ENCODE measurements at regions not wholly inside any gene's neighbourhood (a gene's known extent, or its start where the extent isn't known, plus 50 kb on each side); places are given as distances from the start of the nearest gene placed in this dataset.

DNA sequence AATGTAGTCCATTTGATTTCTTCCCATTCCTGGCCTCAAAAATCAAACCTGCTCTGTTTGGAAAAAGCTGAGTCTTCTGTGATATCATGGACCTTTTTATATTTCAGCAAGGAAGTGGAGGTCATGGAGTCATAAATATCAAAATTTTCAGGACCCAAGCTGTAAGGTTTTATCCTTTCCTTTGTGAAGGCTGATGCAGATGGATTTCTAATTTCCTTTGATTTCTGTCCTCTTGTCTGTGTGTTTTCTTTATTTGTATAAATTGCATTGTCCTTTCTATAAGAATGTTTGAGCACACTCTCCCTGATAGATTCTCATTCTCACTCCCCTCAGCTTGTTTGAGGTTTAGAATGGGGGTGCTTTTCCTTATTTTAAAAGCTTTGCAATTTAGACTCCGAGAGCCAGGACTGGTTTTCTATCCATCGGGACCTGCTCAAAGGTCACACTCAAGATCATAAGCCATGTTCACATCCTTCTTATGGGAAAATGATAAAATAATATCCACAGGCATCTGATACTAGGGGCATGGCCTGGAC lies 127.4 kb upstream of the TMEM161B start:
- no peak for TF ChIP-seq CTCF (conservative IDR thresholded peaks at IDR 0.05; ENCODE audit: low read depth, low read length)
- DNase-seq (ENCODE audit: low read depth) = no peak
- H3K4me3 ChIP-seq (ENCODE audit: low read length) = no peak overlapping the region

GRCh38 chr5:88395264-88395663 lies 126.6 kb upstream of the TMEM161B start:
- no peak for TF ChIP-seq CTCF (conservative IDR thresholded peaks at IDR 0.05; ENCODE audit: low read depth, low read length)
- H3K4me3 ChIP-seq (ENCODE audit: low read length) = no peak overlapping the region
- DNase-seq (ENCODE audit: low read depth) = no peak

GRCh38 chr5:88394536-88395175 lies 126.0 kb upstream of the TMEM161B start:
- no peak overlapping the region for H3K4me3 ChIP-seq (ENCODE audit: low read length)
- no peak for TF ChIP-seq CTCF (conservative IDR thresholded peaks at IDR 0.05; ENCODE audit: low read depth, low read length)
- no peak for DNase-seq (ENCODE audit: low read depth)

DNA sequence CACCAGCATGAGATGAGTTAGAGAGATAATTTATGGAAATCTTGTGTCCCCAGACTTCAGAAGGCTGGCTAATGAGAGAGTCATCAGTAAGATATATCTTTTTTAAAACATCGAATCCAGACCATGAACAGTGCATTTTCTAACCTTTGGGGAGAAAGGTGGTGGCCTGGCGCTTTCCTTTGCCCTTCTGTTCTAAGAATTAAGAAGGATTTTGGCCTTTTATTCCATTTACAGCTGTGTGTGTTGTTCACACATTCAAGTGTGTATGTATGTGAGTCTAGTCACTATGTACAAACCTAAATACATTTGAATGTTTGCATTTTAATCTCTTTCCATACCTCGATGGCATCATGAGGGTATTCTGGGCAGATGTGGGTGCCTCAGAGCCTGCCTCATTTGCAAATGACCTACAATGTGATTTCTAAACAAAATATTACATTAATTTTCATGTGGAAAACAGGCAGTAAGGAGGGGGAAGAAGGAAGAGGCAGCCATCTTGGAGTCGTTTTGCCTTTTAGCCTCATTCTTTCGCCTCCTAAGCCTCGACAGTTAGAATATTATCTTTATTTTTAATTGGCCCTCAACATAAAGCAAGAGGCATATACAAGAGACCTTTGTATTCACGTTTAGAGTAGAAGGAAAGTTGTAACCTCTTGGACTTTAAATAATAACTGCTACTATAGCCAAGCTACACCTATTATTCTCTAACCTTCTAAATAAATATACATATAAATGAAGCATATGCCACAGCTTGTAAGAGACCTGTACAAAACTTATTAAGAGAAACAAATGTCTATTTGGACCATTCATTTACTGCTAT lies 125.3 kb upstream of the TMEM161B start:
- no peak overlapping the region for H3K4me3 ChIP-seq (ENCODE audit: low read length)
- no peak for TF ChIP-seq CTCF (conservative IDR thresholded peaks at IDR 0.05; ENCODE audit: low read depth, low read length)
- no peak for DNase-seq (ENCODE audit: low read depth)

GRCh38 chr5:88393042-88393441 lies 124.4 kb upstream of the TMEM161B start:
- no peak for DNase-seq (ENCODE audit: low read depth)
- no peak overlapping the region for H3K4me3 ChIP-seq (ENCODE audit: low read length)
- TF ChIP-seq CTCF (conservative IDR thresholded peaks at IDR 0.05; ENCODE audit: low read depth, low read length) = no peak

DNA sequence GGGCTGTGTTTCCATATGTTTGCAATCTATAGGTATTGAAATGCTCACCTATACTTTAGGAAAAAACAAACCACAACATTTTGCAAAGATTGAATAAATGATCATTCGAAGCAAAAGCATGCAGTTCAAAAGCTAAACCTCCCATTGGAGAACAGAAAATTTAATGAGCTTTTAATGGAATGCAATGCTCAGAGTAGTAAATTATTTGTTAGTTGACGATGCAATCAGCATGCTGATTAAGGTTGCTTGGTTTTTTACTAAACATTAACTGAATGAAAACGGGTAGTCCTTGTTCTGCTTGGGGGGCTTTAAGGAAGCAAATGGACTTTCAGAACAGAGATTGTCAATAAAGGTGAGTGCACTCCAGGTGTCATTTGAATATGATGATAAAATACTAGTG lies 123.3 kb upstream of the TMEM161B start:
- TF ChIP-seq CTCF (conservative IDR thresholded peaks at IDR 0.05; ENCODE audit: low read depth, low read length) = no peak
- no peak overlapping the region for H3K4me3 ChIP-seq (ENCODE audit: low read length)
- DNase-seq (ENCODE audit: low read depth) = no peak

Data from retinal pigment epithelial cell (primary cell).